OCI-LY1 (cell line): ENCODE measurements at regions not wholly inside any gene's neighbourhood (a gene's known extent, or its start where the extent isn't known, plus 50 kb on each side); places are given as distances from the start of the nearest gene placed in this dataset.

Source experiments
- CTCF ChIP-seq: fragments of 200-600 bp; sonication (generic), shearing (Covaris generic); IDR thresholded peaks from 2 replicates; pipeline ENCODE4 v1.5.1; 2017; ENCODE audit warnings: mild to moderate bottlenecking, antibody characterized with exemption, low read length, moderate library complexity, mixed read lengths
- EZH2 ChIP-seq: fragments of 200-600 bp; sonication (generic), shearing (Covaris generic); IDR thresholded peaks from 2 replicates; pipeline ENCODE4 v1.8.0; 2017; ENCODE audit warnings: borderline replicate concordance, mixed run types, mild to moderate bottlenecking, antibody characterized with exemption, low read length, moderate library complexity, mixed read lengths

DNA sequence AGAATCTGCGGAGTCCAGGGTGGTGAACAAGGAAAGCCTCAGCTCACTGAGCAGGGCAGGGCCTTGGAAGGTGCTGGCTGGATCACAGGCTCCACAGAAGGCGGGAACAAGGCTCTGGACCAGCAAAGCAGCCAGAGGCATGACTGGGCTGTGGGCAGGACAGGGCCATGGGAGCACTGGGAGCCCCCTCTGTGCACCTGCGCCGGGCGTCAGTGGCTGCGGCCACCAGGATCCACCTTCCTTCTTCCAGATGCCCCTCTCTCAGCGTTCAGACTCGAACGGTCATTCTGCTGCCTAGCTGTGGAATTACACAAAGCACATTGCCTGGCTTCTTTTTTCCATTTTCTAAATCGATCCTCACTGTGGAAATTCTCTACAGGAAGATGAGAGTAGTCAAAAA lies 621.2 kb downstream of the GALR1 start:
- TF ChIP-seq CTCF (no peak), EZH2 (no peak)
